ENCODE measurements at regions not wholly inside any gene's neighbourhood (a gene's known extent, or its start where the extent isn't known, plus 50 kb on each side); places are given as distances from the start of the nearest gene placed in this dataset.

DNA sequence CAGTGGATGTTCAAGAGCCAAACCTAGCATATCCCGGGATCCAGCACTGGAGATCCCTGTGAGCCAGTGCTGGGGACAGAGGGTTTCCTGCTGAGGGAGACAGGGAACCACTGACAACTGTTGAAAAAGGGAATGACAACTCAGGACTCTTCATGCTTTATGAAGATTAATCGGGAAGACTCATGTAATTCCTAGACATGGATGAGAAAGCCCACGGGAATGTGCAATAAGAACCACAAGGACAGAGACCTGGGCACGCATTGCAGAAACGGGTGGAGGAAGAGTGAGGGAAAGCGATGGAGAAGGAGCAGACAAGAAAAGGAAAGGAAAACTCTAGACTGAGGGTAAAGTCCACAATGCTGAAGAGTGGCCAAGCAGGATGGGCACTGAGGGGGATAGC, 296.0 kb downstream of the PCNX1 start:
- DNase-seq = no peak

DNA sequence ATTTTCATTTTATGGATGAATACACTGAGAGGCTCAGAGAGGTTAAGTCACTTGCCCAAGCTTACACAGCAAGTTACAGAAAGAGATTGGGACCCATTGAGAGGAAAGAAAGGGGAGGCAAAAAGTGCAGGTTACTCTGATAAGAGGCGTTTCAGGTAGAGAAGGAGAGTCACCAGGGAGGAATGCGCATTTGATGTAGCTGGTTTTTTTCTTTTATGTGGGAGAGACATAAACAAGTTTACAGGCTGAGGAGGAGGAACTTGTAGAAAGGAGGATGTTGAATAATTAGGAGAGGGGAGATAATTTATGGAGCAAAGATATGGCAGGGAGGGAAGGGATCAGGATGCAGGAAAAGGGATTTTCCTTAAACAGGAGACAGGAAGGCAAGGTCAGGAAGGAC, 297.0 kb downstream of the PCNX1 start:
- no peak for DNase-seq

DNA sequence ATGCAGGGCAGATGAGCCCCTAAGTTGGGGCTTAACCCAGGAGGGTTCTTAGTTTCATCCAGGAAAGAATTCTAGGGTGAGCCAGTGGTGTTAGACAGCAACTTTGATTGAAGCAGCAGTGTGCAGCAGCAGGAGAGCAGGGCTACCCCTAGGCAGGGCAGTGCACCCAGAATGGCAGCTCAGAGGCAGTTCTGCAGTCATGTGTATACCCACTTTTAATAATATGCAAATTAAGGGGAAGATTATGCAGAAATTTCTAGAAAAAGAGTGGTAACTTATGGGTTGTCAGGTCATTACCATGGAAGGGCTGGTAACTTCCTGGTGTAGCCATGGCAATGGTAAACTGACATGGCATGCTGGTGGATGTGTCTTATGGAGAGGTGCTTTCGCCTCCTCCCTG, 297.5 kb downstream of the PCNX1 start:
- DNase-seq = no peak

DNA sequence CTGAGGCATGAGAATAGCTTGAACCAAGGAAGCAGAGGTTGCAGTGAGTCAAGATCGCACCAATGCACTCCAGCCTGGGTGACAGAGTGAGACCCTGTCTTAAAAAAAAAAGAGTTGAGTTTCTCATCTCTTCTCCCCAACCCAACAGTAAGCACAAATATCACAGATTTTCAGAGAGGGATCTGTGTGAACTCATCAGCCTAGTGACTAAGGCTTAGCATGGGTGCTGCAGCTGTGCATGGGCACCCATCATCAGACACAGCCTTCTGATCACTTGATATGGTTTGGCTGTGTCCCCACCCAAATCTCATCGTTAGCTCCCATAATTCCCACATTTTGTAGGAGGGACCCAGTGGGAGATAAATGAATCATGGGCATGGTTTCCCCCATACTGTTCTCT, 298.9 kb downstream of the PCNX1 start:
- no peak for DNase-seq

DNA sequence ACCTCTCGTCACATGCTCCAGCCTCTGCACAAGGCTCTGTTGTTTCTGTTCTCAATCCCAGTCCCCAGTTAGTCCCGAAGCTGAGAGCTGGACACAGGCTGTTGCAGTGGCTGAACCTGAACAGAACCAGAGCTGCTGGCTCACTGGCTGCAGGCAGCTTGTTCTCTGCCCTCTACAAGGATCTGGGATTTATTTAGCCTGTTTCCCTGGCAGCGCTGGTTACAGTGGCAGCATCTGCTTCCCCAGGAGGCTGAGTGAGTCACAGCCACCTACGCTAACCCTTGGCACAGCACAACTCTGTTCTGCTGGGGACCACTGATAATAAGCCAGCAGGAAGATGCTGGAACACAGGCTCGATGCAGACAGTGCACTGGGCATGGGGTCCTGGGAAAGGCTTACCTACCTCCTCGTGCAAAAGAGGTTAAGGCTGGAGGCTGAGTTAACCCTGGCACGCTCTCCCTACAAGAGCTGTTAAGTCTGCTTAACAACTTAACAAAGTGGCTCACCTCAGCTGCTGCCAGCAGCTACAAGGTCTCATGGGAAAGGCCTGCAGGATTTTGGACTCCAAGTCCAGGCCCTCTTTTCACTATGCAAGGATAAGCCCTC, 299.6 kb downstream of the PCNX1 start:
- no peak for DNase-seq

DNA sequence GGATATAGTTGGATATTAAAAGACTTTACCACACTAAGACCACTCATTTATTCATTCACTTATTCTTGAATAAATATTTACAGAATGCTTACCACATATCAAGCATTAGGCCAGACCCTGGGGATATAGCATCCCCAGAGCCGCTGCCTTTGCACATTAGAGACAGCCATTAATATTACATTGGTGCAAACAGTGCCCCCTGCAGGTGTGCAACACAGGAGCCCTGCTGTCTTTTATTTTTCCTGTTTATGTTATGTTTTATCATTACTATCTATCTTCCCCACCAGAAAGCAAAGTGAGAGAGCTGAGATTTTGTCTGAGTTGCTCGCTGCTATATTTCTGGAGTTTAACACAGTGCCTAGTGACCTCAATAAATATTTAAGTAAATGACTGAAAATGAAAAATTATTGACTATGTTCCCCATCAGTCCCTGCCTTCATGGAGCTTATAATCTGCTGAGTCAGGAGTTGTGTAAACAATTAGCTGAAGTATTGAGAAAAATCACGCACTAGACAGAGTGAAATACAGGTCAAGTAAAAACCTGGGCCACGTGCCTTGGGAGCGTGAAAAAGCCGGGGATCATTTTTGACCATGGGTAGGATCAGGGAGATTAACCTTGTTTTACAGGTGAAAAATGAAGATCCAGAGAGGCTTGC, 301.6 kb downstream of the PCNX1 start:
- no peak for DNase-seq

DNA sequence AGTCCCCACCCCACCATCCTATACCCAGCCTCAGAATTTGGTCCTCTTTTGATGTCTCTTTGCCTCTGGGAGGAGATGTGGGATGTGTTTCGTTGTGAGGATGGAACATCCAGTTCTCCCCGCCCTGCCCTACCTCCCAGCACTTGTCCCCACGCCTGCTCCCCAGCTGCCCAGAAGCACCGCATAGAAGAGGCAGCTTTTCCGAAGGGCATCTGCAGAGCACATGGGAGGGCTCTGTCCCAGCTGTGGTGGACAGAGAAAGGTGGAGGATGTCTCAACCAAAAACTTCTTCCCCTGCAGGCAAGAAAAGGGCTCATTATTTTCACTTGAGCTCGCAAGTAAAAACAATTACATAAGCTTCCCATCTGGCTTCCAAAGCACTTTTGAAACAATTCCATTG, 302.6 kb downstream of the PCNX1 start:
- DNase-seq = no peak

DNA sequence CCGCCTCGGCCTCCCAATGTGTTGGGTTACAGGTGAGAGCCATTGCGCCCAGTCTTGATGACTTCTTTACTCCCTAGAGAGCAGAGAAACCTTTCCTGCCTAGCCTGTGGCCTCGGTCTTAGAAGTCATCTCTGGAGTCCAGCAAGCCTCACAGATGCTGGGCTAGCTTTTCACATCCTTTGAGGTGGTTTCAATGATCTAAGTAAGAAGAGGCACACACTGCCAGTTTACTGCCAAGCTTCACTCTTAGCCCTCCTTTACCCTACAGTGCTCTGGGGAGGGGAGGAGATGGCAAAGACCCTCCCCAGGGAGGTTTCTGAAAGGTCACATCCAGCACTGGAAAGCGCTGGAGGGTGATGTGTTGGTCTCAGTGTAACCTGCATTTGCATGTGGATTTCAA, 304.8 kb downstream of the PCNX1 start:
- DNase-seq = no peak

DNA sequence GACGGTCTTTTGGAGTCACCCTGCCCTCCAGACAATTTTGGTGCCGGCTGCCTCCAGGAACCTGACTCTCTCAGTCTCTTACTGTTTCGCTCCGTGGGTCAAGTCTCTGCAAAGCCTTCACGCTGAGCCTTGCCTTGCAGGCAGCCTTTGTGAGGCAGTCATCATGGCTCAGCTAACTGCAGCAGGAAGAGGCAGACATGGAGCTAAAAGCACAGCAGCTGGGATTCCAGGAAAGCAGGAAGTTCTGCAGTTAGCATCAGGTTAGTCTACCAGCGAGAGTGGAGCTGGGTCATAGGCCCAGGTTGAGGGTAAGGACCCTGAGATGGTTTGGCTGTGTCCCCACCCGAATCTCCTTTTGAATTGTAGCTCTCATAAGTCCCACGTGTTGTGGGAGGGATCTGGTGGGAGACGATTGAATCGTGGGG, 305.4 kb downstream of the PCNX1 start:
- no peak for DNase-seq

DNA sequence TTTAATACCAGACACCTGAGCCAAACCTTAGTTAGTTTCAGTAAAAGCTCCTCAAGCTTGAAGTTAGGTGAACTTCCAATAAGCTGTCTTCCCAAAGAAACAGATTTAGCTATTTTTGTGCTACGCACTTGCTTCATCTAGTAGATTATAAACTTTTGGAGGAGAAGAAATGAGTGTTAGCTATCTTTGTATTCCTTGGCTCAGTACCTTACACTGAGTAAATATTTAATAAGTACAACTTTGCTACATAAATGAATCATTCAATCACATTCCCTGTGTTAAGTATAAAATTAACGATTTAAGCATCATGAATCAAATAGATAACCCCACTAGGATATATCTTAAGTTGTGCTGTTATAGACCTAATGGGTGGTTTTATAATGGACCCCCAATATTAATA, 307.0 kb downstream of the PCNX1 start:
- DNase-seq = no peak

DNA sequence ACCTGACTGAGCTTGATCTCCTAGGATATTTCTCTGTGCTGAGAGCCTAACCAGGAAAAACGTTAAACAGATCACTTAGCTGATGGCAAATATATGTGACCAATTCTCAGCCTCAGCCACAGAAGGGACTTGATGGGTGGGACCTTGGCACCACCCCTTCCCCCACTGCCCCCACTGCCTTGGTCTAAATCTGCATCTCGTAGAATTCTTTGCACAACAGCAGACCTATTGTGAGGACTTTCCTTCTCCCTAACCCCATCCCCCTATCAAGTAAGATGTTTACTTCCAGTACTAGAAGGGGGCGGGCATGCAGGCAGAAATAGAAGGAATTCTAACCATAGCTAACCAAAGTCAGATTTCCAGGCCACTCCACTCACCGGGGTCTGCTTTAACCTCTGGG, 313.2 kb downstream of the PCNX1 start:
- no peak for DNase-seq

DNA sequence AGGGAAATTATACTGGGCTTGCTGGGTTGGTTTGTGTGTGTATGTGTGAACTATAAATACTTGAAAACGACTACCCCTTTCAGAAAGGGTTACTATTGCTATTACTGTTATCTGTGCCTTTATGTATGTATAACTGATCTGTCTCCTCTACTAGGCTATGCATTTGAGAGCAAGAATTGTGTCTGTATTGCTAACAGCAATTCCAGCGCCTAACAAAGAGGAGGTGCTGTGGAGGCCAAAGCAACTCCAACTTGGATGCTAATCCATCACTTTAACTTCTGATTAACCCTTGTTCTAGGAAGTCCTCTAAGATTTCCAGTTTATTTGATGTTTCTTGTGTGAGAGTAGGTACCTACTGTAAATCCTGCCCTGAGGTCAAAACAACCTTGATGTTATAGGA, 313.9 kb downstream of the PCNX1 start:
- DNase-seq = no peak

DNA sequence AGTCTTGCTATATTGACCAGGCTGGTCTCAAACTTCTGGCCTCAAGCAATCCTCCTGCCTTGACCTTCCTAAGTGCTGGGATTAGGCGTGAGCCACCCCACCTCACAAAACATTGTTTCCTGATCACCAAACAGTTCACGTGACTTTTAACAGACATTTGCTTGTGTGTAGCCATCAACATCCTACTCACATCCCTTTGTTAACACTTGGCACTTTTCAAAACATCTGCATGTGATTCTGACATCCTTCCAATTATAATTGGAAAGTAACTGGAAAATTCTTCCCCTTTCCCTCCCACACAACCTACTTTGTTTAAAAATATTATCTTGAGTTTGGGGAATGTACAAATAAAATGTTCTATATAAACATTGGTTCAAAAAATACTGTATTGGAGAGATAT, 317.9 kb downstream of the PCNX1 start:
- DNase-seq = no peak

DNA sequence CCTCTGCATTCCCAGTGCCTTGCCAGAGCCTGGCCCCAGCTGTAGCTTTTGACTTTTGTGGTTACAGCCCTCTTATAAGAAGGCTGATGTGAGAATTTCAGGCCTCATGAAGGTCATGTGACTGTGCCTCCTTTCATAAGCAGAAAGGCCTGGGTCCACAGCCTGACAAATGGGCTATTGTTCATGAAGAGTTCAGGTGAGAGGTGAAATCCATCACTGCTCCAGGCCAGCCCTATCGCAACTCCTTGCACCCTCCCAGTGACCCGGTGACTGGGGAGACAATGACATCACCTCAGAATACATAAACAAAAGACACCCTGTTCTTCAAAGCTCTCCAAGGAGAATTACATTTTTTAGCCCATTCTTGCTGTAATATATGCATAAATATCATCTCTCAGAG, 321.5 kb downstream of the PCNX1 start:
- DNase-seq = no peak

DNA sequence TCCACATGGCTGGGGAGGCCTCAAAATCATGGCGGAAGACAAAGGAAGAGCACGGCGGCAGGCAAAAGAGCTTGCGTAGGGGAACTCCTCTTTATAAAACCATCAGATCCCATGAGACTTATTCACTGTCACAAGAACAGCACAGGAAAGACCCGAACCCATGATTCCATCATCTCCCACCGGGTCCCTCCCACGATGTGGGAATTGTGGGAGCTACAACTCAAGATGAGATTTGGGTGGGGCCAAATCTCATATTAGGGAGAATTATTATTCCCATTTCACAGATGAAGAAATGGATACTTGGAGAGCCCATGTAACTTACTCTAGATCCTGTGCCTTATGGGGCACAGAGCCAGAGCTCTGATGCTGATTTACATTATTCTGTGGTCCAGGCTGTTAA, 322.6 kb downstream of the PCNX1 start:
- DNase-seq = no peak

DNA sequence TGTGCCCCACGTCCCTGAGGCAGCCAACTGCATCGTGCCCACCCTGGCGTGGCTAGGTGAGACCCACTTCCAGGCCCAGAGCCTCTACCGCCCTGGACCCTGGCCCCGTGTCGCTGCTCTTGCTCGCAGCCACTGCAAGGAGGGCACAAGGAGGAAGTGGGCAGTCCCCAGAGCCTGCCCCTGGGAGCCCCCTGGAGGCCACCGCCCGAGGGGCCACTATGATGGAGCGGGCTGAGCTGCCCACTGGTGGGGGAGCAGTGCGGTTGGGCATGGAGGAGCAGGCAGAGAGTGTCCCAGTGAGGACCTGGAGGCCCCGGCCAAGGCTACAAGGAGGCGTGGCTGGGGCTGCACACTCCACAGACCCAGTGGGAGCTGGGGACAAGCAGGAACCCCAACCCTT, 323.6 kb downstream of the PCNX1 start:
- no peak for DNase-seq

DNA sequence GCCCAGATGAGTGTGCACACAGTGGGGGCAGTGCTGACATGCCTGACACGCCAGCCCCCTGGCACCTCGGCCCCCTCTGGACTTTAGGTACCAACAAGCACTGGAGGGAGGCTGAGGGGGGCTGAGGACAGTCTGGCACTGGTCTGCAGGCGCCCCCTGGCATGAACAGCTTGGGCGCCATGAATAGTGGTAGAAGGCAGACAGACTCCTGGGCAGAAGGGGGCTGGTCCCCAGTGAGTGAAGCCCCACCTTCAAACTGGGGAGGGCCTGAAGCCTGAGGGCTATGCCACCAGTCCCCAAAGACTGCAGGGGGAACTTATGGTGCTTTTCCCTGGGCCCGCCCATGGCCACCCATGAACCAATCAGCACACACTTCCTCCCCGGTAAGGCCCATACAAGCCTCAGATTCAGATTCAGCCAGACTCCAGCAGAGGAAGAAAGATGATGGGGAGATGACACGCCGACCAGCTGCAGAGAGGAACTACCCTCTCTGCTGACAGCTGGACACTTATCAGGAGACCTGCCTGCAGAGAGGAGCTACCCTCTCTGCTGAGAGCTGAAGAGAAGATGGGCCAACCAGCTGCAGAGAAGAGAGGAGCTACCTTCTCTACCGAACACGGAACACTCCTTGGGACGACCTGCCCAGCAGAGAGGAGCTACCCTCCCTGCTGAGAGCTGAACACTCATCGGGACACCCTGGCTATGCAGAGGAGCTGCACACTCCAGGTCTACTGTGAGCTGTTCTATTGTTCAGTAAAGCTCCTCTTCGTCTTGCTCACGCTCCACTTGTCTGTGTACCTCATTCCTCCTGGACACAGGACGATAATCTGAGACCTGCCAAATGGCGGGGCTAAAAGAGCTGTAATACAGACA, 324.5 kb downstream of the PCNX1 start:
- no peak for DNase-seq

DNA sequence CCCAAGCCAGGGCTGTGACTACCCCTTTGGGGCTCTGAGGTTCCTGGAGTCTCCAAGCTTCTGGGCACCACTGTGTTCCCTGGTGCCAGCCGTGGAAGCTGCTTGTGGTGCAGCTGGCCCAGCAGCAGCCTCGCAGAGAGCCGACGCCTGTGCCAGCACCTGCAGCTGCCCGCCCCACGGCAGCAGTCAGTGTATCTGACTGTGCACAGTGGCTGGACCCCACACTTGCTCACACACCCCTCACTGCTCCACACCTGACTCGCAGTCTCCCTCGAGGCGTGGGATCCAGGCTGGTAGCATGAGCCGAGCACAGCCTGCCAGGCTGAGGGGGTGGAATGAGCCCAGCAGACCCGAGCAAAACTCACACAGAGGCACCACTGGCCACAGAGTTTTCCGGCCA, 325.2 kb downstream of the PCNX1 start:
- DNase-seq = no peak

DNA sequence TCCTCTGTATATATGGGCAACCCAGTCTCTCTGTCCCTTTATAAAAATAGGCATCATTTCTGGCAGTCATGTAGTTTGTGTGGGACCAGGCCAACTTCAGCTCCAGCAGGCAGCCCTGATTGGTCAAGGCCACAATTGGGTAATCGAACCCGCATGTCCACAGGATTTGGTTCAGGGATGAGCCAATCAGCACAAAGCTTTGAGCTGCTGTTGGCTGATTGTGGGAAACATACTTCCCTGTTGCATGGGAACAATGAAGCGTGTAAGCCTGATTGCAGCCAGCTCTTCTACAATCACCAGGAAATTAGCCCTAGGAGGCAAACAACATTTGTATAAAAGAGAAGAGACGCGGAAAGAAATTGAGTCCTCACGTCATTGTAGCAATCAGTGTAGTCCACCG, 328.6 kb downstream of the PCNX1 start:
- DNase-seq = no peak

DNA sequence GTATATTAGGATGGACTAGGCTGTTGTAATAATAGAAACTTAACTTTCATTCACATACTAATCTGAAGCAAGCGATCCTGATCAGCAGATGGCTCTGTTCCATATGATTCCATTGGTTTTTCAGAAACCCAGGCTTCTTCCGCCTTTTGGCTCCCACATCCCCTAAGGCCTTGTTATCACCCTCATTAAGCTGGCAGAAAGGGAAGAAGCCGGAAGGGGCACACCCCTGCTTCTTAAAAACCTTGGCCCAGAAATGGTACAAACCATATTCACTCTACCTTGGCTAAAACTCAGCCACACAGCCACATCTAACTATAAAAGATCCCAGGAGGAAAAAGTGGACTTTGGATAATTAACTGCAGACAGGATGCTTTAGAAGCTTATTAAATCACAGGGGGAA, 329.2 kb downstream of the PCNX1 start:
- DNase-seq = no peak

DNA sequence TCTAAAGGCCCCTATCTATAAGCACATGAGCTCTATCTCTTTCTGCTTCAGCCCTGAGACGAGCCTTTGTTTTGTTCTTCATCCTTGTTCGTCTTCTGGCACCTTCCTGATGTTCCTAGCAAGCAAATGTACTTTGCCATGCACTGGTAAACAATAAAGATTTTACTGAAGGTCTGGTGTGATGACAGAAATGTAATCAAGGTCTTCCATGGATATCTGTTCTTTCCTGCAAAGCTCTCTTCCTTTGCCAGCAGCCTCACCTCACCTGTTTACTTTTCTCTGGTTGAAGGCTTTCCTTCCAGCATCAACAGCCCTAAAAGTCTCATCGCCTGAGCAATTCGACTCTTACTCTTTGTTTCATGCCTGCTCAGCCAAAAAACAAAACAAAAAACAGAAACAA, 330.3 kb downstream of the PCNX1 start:
- DNase-seq = no peak

DNA sequence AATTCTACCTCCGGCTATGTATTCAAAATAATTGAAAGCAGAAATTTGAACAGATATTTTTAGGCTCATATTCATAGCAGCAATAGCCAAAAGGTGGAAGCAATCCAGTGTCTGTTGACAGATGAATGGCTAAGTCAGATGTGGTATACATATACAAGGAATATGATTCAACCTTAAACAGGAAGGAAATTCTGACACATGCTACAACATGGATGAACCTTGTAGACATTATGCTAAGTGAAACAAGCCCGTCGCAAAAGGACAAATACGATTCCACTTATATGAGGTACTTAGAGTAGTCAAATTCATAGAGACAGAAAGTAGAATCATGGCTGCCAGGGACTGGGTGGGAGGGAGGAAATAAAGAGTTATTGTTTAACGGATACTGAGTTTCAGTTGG, 331.6 kb downstream of the PCNX1 start:
- no peak for DNase-seq

DNA sequence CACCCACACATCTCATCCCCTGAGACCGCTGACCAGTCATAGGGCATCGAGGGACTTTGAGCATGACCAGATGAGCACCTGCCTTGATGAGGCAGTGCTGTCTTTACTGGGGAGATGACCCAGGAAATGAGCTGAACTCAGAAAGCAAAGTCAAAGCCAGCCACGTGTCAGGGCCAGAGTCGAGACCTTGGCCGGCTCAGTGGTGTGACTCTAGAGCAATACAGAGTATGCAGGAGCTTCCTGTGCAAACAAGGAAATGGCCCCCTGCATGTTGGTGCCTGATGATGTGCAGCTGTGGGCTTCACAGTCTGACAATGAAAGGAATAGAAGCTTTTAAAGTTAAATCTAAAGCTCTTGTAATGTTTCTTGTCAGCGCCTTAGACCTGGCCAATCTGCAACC, 332.9 kb downstream of the PCNX1 start:
- DNase-seq = no peak

DNA sequence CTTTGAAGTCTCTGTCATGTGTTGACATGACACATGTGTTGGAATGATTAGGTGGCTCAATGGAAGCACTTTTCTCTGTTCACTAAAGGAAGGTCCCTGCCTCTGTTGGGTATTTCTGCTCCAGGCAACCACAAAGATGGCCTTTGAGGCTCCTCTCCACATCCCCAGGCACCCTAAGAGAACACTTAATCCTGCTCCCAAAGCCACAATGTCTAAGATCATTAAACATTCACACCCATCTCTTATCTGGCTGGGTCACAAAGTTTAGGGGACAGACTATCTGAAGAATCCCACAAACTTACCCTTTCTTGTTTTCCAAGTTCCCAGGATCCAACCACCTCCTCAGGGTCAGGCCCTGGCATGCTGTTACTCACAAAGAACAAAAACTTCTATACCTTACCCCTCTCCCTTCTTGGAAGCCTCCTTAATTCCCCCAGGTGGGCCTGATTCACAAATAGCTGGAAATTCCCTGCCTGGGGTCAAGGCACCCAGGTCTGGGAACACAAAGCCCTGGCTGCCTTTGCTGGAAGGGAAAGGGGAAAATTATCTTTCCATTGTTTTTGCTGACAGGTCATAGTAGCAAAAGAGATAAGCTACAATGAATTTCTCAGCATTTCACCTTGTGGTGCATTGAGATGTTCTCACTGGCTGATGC, 333.7 kb downstream of the PCNX1 start:
- DNase-seq = no peak

All from activated CD4-positive, alpha-beta T cell treated with anti-CD3 and anti-CD28 coated beads, Interleukin-10, Interleukin-2, amounts not matched to agents 100 ng/mL and 50 ng/mL, durations not matched to agents 16 hours and 8 hours (primary cell).